Activated CD8-positive, alpha-beta memory T cell treated with anti-CD3 and anti-CD28 coated beads, Interleukin-2, amount 50 U/mL, for 24 hours (primary cell): ENCODE measurements at regions not wholly inside any gene's neighbourhood (a gene's known extent, or its start where the extent isn't known, plus 50 kb on each side); places are given as distances from the start of the nearest gene placed in this dataset.

Experiments
- DNase-seq: peaks from one replicate; pipeline ENCODE4 v3.0.0-alpha.2; 2020; ENCODE audit errors: extremely low read depth

DNA sequence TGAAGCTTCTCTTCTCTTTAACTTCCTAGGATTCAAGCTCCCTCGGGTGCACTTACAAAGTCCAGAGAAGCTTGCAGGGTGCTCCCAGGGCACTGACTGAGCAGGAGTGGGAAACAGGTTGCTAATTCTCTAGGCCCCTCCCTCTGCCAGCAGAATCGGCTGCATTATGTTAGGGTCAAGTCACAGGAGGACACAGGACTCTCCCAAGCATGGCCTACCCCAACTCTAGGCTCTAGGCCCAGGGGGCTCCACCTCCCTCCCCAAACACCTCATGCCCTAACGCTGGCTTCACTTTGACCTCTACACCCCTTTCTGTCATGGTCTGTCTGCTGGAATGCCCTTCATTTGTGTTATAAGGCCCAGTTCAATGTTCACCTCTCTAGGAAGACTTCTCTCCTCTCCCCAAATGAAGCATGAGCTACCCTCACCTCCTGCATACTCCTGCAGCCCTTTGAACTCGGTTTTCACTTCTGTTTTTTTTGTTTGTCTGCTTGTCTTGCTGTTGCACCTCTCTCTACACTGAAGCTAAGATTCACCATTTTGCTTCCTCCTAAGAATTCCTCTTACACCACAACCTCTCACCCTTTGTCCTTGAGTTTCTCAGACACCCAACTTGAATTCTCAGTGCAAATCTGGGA is 521.8 kb upstream of the ID2 start:
- no peak for DNase-seq

DNA sequence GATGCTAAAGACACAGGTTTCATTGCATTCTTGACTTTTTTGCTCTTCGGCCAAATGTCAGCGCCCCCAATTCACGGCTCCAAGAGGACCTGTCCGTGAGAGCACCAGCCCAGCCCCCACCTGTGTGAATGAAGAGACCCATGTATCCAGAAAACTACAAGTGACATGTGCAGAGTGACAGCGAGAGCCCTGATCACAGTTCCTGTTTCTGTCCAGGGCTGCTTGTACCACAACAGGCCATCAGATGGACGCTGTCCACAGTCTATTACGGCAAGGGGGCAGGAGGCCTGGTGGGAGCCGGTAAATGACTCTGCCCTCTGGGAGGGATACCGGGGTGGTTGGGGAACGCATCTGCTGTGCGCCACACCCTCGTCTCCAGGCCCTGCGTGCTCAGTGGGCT is 520.9 kb upstream of the ID2 start:
- DNase-seq = no peak

DNA sequence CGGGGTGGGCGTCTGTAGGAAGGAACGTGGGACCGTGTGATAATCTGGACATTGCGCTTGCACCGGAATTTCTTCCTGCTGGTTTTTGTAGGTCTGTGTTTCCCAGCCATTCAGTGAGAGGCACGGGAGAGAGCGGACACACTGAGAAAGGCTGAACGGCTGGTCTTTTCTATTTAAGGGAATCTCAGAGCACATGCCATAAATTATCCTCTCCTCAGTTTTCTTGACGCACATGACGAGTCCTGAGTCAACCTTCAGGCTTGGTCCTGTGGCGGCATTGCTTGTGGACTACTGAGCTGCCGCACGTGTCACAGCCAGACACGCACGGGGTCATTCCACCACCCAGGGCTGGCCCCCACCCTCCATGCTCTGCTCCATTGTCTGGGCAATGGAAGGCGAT is 519.3 kb upstream of the ID2 start:
- DNase-seq = no peak

DNA sequence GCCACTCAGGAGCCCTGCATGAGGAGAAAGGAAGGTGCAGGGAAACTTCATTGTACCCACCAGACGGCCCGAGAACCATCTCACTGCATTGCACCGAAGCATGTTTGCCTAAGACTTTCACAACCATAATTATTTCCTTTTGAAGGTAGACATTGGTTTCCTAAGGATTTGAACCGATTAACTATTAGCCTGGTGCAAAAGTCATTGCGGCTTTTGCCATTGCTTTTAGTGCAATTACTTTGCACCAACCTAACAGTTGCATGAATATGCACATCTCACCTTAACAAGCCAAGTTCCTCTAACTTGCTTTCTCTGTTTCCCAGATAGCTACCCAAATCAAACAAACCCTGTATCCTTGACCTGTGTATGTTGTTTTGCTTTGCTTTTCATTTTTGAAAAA is 516.3 kb upstream of the ID2 start:
- DNase-seq = no peak

DNA sequence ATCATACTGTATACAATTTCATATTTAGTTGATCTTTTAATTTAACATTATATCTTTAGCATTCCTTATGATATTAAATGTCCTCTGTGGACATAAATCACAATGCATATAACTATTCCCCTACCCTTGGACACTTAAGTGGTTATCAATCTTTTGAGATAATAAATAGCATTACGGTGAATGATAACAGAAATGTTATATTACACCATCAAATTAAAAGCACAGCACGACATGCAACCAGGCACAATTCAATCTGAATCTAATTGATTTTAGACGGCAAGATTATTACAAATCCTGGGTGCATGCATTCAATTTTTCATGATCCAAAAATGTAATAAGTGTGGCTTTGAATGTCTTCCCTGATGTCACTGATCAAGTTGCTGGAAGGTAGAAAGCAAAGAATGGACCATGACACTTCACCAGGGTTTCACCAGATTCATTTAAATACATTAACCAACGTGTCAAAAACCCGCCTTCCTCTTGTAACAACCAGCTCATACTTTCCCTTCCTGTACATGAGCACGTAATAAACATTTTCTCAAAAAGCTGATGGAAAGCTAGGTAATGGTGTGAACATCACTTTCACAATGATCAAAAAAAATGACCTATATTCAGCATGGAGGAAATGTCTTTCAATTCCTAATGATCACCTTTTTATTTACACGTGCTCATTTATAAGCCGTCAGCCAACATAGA is 513.7 kb upstream of the ID2 start:
- no peak for DNase-seq

DNA sequence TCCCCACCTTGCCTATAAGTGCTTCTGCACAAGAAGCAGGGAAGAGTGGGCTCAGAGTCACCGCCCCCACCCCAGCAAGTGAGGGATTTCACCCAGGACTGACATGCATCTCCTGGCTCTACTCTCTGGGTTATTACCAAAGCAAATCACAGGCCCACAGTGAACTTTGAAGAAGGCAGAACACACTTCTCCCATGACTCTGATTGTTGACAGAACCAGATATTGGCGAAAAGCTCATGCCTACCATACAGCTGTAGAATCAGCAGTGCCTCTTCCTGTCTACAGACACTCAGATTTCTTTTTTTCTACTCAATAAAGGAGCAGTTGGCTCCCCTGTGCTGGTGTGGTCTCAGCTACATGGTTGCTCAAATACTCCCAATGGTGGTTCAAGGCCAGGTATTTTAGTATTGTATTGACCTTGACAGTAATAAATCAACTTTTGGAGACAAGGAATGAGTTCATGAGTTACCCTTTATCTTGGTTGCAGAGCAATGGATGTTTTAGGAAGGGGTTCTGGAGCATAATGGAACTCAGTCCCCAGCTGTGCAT is 512.9 kb upstream of the ID2 start:
- no peak for DNase-seq

DNA sequence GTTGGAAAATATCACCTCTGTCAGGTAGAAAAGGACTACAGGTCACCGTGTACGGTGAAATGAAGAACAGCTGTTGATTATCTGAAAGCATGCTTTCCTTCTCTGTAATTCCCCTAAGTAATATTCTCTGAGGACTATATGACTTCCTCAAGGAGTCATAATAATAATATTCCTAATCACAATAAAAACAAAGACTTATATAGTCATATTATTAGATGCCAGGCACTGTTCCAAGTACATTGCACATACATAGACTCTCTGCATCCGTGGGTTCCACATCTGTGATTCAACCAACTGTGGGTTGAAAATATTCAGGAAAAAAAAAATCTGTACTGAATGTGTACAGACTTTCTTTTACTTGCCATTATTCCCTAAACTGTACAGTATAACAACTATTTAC is 512.4 kb upstream of the ID2 start:
- DNase-seq = no peak

DNA sequence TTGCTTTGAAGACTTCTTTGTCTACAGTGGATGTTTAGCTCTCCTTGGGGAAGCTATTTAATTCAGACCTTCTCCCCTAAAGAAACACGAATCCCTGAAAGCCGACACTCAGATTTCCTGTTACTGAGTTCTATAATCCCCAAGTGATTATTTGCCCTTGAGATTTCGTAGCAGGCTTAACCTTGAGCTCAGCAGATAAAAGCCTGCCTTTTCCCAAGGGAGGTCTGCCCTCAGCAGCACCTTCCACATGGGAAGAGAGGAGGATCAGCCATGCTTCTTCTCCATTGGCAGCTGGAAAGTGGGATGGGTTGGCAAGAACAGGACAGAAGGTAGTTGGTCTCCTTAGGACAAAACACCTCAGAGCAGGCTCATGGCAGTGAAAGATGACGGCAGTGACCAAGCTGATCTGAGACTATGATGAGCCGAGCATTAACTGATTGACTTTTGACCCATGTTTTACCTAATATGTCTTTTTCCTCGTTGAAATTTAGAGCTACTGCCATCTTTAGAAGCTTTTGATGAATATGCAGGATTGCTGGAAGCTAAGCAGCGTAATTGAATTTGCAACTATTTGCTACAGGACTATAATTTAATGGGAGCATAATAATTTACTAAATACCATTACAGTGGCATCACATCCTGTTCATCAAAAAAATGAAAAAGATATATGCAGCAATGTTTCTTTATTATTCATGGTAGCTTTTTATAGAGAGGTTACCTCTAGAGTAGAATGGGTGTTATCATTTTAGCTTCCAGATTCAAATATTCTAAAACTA is 511.1 kb upstream of the ID2 start:
- no peak for DNase-seq

DNA sequence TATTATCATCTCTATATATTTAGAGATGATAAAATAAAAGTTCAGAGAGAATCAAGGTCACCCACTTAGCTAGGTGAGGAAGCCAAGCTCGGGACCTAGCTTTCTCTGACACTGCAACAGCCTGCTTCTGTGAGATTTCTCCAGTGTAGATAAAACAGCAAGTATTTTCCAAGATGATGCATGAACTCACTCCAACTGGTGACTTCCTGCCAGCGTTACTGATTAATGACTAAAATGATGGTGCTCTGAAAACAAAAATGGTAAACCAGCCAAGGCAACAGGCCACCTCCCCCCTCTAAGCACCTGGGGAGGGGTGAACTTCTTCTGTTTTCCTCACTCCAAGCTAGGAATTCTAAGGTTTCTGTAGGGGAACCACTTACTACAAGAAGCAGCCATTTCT is 510.2 kb upstream of the ID2 start:
- DNase-seq = no peak

DNA sequence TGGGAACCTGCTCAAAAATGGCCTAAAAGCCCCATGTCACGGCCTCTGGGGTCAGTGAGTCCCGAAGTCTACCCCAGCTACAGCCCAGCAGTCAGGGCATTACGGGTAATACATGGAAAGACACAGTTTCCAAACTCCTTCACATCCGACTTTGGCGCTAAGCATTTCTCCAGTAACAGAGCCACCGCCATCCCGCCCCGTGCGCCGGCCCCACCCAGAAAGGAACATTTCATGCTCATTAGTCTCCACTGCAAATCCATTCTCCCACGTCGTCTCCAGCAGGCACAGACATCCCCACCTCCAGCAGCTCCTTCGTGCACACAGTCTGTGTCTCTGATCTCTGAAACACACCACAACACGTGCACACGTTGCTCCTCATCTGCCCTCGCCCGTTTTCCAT is 509.2 kb upstream of the ID2 start:
- DNase-seq = no peak

DNA sequence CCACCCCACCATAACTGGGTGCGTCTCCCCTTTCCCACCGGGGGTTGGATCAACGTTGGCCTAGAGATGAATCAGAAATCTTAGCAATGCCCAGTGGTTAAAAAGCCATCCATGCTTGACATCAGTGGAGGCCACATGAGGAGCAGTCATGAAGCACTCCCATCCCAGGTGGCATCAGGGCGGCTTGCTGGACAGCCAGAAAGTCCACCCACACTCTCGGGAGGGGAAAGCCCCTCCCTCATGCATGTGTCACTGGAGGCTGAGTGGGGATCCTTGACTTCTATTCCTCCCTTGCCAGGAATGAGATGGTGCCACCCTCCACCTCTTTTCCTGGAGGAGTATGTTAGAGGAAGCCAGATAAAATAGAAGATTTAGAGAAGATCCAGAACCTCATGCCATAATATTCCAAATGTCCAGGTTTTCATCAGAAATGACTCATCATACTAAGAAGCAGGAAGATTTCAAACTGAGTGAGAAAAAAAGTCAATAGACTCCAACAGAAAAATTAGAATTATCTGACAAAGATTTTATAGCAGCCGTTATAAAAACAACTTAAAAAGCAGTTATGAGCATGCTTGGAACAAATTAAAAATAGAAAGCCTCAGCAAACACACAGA is 507.1 kb upstream of the ID2 start:
- no peak for DNase-seq

DNA sequence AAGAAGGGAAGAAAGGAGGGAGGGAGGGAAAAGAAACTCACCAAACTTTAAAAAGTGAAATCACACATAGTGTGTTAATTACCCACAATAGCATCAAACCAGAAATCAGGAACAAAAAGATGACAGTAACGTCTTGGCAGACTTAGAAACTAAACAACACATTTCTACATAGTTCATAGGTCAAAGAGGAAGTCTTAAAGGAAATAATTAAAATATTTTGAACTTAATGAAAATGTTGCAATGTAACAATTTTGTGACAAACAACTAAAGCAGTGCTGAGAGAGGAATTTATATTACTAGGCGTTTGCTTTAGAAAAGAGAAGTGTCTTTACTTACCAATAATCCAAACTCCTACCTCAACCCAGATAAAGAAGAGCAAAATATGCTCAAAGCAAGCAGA is 505.0 kb upstream of the ID2 start:
- no peak for DNase-seq

DNA sequence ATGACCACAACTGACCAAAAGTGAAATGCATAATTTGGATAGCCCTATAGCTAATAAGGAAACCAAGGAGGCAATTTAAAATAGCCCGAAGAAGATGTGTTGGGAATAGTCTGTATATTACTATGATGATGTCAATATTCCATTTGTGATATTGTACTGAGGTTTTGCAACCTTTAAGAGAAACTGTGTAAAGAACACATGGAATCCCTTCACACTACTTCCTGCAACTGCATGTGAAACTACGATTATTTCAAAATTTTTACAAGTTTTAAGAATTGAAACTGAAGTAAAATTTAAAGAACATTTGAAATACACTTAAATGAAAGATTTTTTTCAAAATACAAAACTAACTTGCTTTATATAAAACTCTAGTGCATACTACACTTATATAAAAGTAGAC is 504.3 kb upstream of the ID2 start:
- no peak for DNase-seq

DNA sequence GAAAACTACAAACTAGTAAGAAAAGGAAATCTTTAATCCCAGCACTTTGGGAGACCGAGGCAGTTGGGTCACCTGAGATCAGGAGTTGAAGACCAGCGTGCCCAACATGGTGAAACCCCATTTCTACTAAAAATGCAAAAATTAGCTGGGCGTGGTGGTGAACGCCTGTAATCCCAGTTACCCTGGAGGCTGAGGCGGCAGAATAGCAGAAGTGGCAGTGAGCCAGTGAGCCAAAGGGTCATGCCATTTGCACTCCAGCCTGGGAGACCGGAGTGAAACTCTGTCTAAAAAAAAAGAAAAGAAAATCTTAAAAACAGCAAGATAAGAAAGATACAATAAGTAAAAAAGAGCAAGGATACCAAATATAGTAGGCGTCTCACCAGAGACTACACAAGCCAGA is 502.9 kb upstream of the ID2 start:
- DNase-seq = no peak

DNA sequence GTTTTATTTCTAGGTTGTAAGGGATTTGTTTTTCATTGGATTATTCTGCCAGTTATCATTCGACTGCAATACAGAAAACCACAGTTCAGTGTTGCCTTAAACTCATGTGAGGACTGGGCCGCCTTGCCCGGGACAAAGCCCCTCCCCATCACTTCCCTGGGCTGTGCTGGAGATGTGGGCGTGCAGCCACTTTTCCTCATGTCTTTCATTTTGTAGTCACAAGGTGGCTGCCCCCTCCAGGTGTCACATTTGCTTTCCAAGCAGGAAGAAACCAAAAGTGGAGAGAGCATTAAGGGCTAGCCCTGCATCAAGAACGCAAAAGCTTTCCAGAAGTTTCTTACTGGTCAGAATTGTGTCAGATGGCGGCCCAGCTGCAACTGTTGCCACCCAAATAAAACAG is 492.5 kb upstream of the ID2 start:
- DNase-seq = no peak

DNA sequence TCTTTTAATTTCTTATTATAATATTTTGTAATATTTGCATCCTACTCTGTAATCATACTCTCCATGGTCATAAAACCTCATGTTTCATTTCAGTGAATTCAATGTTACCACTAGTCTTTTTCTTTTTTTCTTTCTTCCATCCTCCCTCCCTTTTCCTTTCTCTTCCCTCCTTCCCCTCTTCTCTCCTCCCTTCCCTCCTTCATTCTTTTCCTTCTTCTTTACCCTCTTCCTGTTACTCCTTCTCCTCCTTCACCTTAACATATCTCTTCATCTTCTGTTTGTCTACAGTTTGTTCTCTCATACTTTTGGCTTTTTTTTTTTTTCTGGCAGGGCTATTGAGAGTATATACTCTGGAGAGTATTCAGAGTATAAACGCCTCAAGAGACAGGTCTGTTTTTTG is 491.6 kb upstream of the ID2 start:
- no peak for DNase-seq

DNA sequence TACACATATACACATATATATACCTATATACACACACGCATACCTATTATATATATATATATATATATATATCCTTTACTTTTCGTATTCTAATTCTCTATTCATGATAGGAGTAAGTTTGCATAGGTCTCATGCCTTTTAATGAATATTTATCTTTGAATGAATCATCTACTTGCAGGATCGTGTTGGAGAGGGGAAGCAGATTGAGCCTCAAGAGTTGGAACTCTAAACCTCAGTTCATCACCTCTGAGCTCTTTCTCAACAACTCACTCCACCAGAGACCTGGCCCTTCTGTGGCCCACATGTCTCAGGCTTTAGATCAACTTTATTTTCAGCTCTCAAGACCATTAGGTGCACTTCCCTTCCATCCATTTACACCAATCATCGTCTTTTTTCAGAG is 490.4 kb upstream of the ID2 start:
- DNase-seq = no peak

DNA sequence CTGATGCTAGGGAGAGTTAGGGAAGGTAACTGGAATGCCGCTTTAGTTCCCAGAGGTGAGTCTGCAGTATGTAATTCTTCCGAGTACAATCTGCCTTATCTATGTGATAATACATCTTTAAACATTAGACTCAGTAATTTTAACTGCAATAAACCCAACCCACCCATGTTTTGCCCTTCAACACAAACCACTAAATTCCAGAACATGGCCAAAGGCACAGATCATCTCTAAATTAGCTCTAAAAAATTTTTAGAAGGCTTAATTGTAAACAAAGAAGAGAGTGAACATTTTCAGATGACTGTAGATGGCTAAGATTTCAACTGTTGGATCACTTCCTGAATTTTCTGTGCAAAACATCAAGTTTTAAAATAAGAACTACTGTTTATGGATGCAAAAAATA is 488.7 kb upstream of the ID2 start:
- no peak for DNase-seq

DNA sequence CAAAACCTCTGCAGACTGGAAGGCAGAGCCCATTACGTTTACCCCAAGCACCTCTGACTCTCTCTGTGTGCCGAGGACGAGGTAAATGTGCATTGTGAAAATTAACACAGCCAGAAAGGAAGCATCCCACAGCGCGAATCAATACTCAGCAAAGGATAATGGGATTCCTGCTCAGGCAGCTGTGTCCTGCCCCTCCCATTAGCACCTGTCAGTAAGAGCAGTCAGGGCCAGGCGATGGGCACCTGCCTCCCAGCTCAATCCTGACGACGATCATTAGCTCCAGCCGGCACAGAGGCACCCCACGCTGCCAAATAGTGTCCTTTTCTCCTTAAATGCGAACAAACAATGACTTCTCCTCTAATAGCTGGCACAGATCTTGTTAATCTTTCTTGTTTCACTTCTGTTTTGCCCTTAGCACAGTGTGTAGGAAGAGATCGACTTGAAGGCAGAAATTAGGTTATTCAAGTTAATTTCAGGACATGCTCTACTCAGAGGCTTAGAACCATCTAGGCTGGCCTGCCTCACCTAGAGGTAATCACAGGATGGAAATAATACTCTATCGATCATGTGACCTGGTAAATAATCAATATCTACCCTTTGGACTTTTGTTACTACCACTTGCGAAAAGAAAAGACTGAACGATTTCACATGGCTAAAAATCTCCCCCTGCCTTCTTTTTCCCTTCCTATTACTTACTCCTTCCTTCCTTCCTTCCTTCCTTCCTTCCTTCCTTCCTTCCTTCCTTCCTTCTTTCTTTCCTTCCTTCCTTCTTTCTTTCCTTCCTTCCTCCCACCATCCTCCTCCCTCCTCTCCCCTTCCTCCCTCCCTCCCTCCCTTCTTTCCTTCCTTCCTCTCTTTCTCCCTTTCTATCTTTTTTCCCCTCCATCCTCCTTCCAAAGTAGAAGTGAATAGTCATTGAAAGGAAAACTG is 487.9 kb upstream of the ID2 start:
- DNase-seq = no peak

DNA sequence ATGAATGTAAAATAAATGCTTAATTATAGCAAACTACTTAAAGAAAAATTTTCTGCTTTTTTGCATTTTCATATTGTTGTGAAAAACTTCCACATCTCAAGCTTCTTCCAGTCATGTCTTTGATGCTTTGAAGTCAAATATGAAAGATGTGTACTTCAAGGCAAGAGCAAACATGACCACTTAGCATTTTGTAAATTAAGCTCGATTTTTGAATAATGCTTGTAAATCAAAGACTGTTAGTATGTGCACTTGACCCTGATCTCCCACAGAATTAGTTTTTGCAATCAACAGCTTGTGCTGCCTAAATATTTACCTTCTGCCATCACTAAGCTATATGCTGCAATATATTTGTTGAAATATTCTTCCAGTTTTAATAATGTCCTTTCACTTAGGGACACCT is 486.1 kb upstream of the ID2 start:
- DNase-seq = no peak

DNA sequence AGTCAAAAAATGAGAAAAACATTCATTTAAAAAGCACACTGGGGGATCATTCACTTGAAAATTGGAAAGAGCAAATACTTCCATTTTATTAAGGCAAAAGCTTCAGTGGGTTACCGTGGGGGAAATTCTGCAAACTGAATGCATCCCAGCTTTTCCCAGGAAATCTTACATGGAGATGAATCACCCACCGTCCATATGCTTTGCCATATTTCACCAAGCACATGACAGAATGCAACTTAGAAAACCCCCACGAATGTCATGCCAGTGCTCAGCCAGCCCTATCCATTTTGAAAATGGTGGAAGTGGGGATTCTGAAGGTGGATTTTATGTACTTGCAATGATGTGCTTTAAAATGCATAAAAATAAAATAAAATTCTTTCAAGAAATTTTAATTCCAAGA is 485.5 kb upstream of the ID2 start:
- DNase-seq = no peak
